ENCODE measurements at regions not wholly inside any gene's neighbourhood (a gene's known extent, or its start where the extent isn't known, plus 50 kb on each side); places are given as distances from the start of the nearest gene placed in this dataset.

DNA sequence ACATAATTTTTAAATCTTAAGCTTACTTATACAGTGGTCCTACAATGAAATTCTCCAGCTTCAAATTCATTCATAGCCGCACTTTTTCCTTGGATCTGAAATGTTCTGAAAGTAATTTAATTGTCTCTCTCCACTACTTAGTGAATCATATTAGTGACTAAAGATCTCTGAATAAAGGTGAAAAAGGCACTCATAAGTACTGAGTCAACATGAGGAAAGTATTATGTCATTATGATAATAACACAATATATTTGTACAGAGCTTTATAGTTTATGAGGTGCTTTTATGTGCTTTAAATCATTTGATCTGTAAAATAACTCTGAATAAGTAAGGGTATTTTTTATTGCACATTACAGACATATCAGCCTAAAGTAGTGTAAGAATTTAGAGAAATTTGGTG, 628.2 kb upstream of the SLITRK5 start:
- no peaks in the 10 kb centered on the region for H3K9me3 ChIP-seq (ENCODE audit: low read depth, low read length)
- H3K36me3 ChIP-seq (ENCODE audit: insufficient read depth, low read length) = no peaks in the 10 kb centered on the region
- DNase-seq (ENCODE audit: low read depth, low spot score) = no peak
- H3K27ac ChIP-seq = no peak overlapping the region
- H3K9ac ChIP-seq (ENCODE audit: insufficient read length) = no peak overlapping the region
- TF ChIP-seq EZH2 (IDR thresholded peaks at IDR 0.05) = no peak
- H3K4me3 ChIP-seq = no peak overlapping the region

DNA sequence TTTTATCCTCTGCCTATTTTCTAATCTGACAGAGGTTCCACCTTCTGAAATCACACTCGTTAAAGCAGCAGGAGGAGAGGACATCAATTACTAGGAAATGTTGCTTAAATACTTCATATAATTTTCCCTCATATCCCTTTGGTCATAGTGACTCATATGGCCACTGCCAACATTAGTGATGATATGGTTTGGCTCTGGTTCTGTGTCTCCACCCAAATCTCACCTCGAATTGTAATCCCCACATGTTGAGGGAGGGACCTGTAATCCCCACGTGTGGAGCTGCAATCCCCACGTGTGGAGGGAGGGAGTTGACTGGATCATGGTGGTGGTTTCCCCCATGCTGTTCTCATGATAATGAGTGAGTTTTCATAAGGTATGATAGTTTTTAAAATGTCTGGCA, 618.4 kb upstream of the SLITRK5 start:
- TF ChIP-seq EZH2 (IDR thresholded peaks at IDR 0.05) (no peak), FOXP2 (optimal IDR thresholded peaks at IDR 0.05; ENCODE audit: control extremely low read depth, extremely low read length, insufficient read depth) (no peak), POLR2AphosphoS5 (IDR thresholded peaks at IDR 0.05; ENCODE audit: borderline replicate concordance, low read depth, low read length) (no peak)
- Histone ChIP-seq H3K9ac (ENCODE audit: insufficient read length) (no peak overlapping the region), H3K9me3 (ENCODE audit: low read depth, low read length) (no peaks in the 10 kb centered on the region), H3K27ac (no peak overlapping the region), H3K4me3 (no peak overlapping the region), H3K36me3 (ENCODE audit: insufficient read depth, low read length) (no peaks in the 10 kb centered on the region)
- no peak for DNase-seq (ENCODE audit: low read depth, low spot score)

DNA sequence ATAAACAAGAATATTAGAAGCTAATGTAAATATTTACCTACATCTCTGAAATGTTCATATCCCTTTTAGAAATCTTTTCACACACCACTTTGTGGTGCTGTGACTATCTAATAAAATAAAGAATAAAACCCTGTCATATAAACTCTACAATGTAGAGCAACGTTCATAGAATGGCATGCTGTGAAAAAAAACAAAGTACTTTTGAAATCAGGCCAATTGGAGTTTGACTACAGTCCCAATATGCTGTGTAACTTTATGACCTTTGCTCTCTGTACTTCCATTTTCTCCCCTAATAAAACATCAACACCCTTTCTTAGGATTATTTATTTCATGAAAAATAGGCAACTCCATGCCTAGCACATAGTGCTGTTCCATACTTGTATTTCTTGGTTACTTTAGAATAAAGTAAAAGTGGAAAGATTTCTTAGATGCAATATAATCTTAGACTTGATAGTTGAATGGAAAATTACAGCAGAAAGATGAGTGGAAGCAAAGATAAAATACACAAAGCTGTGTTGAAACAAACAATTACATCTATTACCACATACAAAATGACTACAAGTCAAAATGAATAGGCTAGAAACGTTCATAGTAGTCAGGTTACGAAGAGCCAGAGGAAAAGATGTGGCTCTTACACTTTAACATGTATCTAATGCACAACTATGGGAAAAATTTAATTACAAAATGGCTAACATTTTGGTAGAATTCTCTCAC, 613.2 kb upstream of the SLITRK5 start:
- no peak for DNase-seq (ENCODE audit: low read depth, low spot score)
- Histone ChIP-seq H3K36me3 (ENCODE audit: insufficient read depth, low read length) (no peaks in the 10 kb centered on the region), H3K9me3 (ENCODE audit: low read depth, low read length) (no peaks in the 10 kb centered on the region), H3K9ac (ENCODE audit: insufficient read length) (no peak overlapping the region), H3K4me3 (0 out of 2 replicates have a peak overlapping the region, but pooled peaks have one; percentile 1), H3K27ac (peak overlapping the region; percentile 58; the same call in 1 of the 2 replicates)
- TF ChIP-seq FOXP2 (optimal IDR thresholded peaks at IDR 0.05; ENCODE audit: control extremely low read depth, extremely low read length, insufficient read depth) = no peak
- TF ChIP-seq EZH2 (IDR thresholded peaks at IDR 0.05) = no peak
- TF ChIP-seq POLR2AphosphoS5 (IDR thresholded peaks at IDR 0.05; ENCODE audit: borderline replicate concordance, low read depth, low read length) = no peak

DNA sequence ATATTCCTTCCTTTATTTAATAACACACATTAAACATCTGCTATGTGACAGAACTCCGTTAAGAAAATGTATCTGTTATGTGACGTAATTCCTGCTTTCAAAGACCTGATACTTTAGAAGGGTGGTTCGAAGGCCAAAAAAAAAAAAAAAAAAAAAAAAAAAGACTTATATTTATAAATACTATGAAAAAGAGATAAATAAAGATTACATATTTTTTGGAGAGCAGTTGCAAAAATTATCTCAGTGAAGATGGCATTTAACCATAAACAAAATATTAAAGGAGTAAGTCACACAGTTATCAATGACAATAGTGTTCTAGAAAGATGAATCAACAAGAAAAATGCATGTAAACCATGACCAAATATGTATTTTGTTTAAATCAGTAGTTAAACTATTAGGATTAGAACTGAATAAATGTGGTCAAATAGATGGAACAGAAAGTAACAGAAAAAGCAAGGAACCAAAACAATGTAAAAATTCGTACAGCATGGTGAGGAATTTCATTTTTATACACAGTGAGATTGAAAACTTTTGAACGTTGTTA, 612.3 kb upstream of the SLITRK5 start:
- no peak for TF ChIP-seq FOXP2 (optimal IDR thresholded peaks at IDR 0.05; ENCODE audit: control extremely low read depth, extremely low read length, insufficient read depth)
- no peak for TF ChIP-seq EZH2 (IDR thresholded peaks at IDR 0.05)
- TF ChIP-seq POLR2AphosphoS5 (IDR thresholded peaks at IDR 0.05; ENCODE audit: borderline replicate concordance, low read depth, low read length) = no peak

DNA sequence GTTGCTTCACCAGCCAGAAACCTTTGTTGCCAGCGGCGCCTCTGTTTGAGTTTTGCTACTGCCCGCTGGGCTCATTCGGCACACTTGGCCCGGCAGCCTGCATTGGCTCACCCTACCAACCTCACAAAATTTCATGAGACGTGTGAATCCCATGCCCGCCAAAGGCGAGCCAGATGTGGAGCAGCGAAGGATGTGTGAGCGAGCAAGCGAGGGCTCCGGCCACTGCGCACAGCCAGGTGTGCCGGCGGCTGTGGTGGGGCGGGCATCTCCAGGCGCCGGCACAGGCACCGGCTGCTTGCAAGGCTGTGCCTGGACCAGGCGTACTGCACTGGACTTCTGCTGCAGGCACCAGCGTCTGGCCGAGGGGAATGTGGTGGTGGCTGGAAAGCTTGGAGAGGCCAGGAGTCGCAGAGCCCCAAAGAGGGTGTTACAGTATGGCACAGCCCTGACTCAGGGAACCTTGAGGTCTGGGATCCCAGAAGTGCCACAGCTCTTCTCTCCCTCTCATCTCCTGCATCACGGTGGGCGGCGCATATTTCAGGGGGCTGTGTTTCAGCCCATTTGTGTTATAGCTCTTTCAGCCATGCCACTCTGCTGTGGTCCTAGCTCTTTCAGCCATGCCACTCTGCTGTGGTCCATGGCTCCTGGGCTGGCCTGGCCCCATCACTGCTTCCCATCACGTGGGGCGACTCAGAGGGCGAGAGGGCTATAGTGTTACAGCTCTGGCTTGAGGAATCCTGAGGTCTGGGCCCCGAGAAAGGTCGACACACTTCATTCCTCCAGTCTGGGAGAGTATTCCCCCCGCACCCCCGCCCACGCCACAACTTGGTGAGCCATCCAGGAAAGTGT, 592.0 kb upstream of the SLITRK5 start:
- Histone ChIP-seq H3K9me3 (ENCODE audit: low read depth, low read length) (no peaks in the 10 kb centered on the region), H3K9ac (ENCODE audit: insufficient read length) (no peak overlapping the region), H3K27ac (no peak overlapping the region), H3K4me3 (no peak overlapping the region), H3K36me3 (ENCODE audit: insufficient read depth, low read length) (no peaks in the 10 kb centered on the region)
- DNase-seq (ENCODE audit: low read depth, low spot score) = no peak
- TF ChIP-seq FOXP2 (optimal IDR thresholded peaks at IDR 0.05; ENCODE audit: control extremely low read depth, extremely low read length, insufficient read depth) (no peak), EZH2 (IDR thresholded peaks at IDR 0.05) (no peak), POLR2AphosphoS5 (IDR thresholded peaks at IDR 0.05; ENCODE audit: borderline replicate concordance, low read depth, low read length) (no peak)

More for the DNA sequence above, 612.3 kb upstream of the SLITRK5 start:
- Histone ChIP-seq H3K9ac (ENCODE audit: insufficient read length) (no peak overlapping the region), H3K9me3 (ENCODE audit: low read depth, low read length) (no peaks in the 10 kb centered on the region), H3K36me3 (ENCODE audit: insufficient read depth, low read length) (no peaks in the 10 kb centered on the region), H3K27ac (no peak overlapping the region), H3K4me3 (no peak overlapping the region)
- no peak for DNase-seq (ENCODE audit: low read depth, low spot score)

DNA sequence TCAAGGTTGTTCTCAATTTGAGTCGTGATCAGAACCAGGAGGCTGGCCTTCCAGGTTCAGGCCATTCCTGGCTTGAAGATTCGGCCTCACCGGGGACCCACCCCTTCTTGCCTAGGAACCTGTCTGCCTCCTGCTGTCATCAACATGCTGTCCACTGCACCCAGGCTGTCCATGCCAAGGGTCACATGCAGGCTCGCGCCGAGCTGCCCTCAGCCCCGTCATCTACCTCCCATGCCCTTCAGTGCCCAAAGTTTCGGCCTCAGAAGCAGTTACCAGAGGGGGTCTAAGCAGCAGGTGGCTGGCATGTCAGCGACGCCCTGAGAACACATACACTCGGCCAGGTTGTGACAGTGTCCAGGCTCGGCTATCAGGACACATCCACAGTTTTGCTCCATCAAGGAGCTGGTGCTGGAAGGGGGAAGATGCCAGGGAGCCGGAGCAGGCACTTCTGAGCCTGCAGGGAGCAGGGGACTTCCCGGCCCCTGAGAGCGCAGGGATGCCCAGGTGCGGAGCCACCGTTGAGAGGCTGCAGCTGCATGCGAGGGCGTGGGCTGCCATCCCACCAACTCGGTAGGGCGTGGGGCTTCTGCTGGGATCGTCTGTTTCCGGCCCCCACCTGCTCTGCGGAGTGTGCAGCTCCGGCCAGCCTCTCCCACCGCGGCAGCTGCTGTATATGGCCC, 590.9 kb upstream of the SLITRK5 start:
- TF ChIP-seq EZH2 (IDR thresholded peaks at IDR 0.05) (no peak), POLR2AphosphoS5 (IDR thresholded peaks at IDR 0.05; ENCODE audit: borderline replicate concordance, low read depth, low read length) (no peak), FOXP2 (optimal IDR thresholded peaks at IDR 0.05; ENCODE audit: control extremely low read depth, extremely low read length, insufficient read depth) (no peak)
- Histone ChIP-seq H3K4me3 (no peak overlapping the region), H3K9me3 (ENCODE audit: low read depth, low read length) (no peaks in the 10 kb centered on the region), H3K36me3 (ENCODE audit: insufficient read depth, low read length) (no peaks in the 10 kb centered on the region), H3K9ac (ENCODE audit: insufficient read length) (no peak overlapping the region), H3K27ac (no peak overlapping the region)
- DNase-seq (ENCODE audit: low read depth, low spot score) = no peak

DNA sequence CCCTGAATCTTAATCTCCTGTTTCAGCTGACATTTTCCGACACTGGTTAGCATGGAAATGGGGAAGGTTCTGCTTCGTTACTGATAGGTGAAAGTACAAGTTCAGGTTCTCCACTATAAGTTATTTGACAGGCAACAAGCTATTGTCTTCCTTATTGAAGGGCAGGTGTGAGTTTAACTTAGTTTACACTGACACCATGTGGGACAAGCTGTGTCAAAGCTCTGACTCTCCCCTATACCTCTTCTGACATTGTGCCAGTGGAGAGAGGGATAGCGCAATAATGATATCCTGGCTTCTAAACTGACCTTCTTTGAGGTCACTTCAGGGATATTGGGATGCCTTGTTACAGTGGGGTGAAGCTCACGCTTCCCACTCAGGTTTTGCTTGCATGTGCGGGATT, 587.0 kb upstream of the SLITRK5 start:
- H3K9me3 ChIP-seq (ENCODE audit: low read depth, low read length) = no peaks in the 10 kb centered on the region
- no peak overlapping the region for H3K4me3 ChIP-seq
- no peak for TF ChIP-seq EZH2 (IDR thresholded peaks at IDR 0.05)
- no peak for TF ChIP-seq FOXP2 (optimal IDR thresholded peaks at IDR 0.05; ENCODE audit: control extremely low read depth, extremely low read length, insufficient read depth)
- TF ChIP-seq POLR2AphosphoS5 (IDR thresholded peaks at IDR 0.05; ENCODE audit: borderline replicate concordance, low read depth, low read length) = no peak
- DNase-seq (ENCODE audit: low read depth, low spot score) = no peak
- H3K36me3 ChIP-seq (ENCODE audit: insufficient read depth, low read length) = no peaks in the 10 kb centered on the region
- H3K9ac ChIP-seq (ENCODE audit: insufficient read length) = no peak overlapping the region
- H3K27ac ChIP-seq = no peak overlapping the region

DNA sequence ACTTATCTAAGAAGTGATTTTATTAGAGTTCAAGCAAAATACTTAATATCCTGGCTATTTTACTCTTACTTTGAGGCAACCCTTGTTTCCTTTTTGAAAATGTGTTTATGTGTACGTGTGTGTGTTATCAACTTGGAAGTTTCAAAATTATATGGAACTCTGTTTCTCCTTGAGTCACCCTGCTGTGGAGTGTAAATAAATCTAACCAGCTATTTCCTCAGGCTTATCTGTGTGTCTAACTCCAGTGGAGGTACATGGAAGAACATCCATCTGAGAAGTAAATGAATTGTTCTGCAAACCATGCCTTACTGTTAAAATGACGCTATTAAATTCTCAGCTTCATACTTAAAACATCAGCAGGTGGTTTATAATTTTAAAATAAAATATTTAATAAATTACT, 583.4 kb upstream of the SLITRK5 start:
- no peak for TF ChIP-seq FOXP2 (optimal IDR thresholded peaks at IDR 0.05; ENCODE audit: control extremely low read depth, extremely low read length, insufficient read depth)
- TF ChIP-seq POLR2AphosphoS5 (IDR thresholded peaks at IDR 0.05; ENCODE audit: borderline replicate concordance, low read depth, low read length) = no peak
- TF ChIP-seq EZH2 (IDR thresholded peaks at IDR 0.05) = no peak
- Histone ChIP-seq H3K4me3 (no peak overlapping the region), H3K27ac (no peak overlapping the region), H3K9ac (ENCODE audit: insufficient read length) (no peak overlapping the region), H3K36me3 (ENCODE audit: insufficient read depth, low read length) (no peaks in the 10 kb centered on the region), H3K9me3 (ENCODE audit: low read depth, low read length) (no peaks in the 10 kb centered on the region)
- no peak for DNase-seq (ENCODE audit: low read depth, low spot score)

Data from SK-N-MC (cell line).